Stimulated activated naive CD8-positive, alpha-beta T cell treated with anti-CD3 and anti-CD28 coated beads, Interleukin-15, amount 100 ng/mL, for 72 hours (primary cell): ENCODE measurements at regions not wholly inside any gene's neighbourhood (a gene's known extent, or its start where the extent isn't known, plus 50 kb on each side); places are given as distances from the start of the nearest gene placed in this dataset.

Experiments used
- ATAC-seq: fragments of 150-1000 bp; cut with Tn5 transposase; 2 replicates; pipeline ENCODE4 v1.10.0; 2021; ENCODE audit warnings: mild to moderate bottlenecking, moderate library complexity
- DNase-seq, 2 donors: peaks; one replicate each; pipeline ENCODE4 v3.0.0; 2021 to 2022
- H3K27ac Mint-ChIP-seq, 2 donors: one replicate each; pipeline ENCODE4 v1.8.0; 2022; ENCODE audit warnings: mild to moderate bottlenecking in 2 of 2, mixed read lengths in 2 of 2, moderate library complexity in 2 of 2
- H3K27me3 Mint-ChIP-seq: one replicate; pipeline ENCODE4 v1.8.0; 2022; ENCODE audit warnings: mixed read lengths
- H3K4me1 Mint-ChIP-seq: one replicate; pipeline ENCODE4 v1.8.0; 2022; ENCODE audit warnings: mild to moderate bottlenecking, mixed read lengths
- H3K4me3 Mint-ChIP-seq, 2 donors: one replicate each; pipeline ENCODE4 v1.8.0; 2022; ENCODE audit warnings: mild to moderate bottlenecking in 2 of 2, mixed read lengths in 2 of 2, moderate library complexity in 1 of 2
- H3K9me3 Mint-ChIP-seq, 2 donors: one replicate each; pipeline ENCODE4 v1.8.0; 2022; ENCODE audit warnings: mixed read lengths in 2 of 2

DNA sequence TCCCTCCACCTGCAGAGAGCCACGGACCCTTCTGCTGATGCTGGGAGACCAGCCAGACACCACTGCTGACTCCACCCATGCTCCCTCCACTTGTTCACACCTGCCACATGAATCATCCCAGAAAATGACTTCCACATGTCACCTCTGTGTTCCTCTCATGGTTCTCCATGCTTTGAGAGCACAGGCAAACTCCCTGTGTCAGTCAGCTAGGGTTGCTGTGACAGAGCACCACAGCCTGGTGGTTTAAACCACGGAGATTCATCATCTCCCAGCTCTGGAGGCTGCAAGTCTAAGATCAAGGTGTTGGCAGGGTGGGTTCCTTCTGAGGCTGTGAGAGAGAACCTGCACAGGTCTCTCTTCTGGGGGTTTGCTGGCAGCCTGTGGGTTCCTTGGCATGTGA, 381.4 kb downstream of the GADD45G start:
- Mint-ChIP-seq H3K27ac (no peak overlapping the region), H3K4me1 (peaks cover 38% of the 10 kb centered on the region), H3K27me3 (peaks cover 13% of the 10 kb centered on the region), H3K9me3 (peaks cover 6 to 23% of the 10 kb centered on the region in 2 donors), H3K4me3 (no peak overlapping the region)
- ATAC-seq (peak; percentile 83), DNase-seq (peak in 1 of 2 donors; percentile 57)

GRCh38 chr9:89988458-89988857, 383.6 kb downstream of the GADD45G start:
- Mint-ChIP-seq H3K27me3 (no peaks in the 10 kb centered on the region), H3K9me3 (peaks cover 0 to 11% of the 10 kb centered on the region in 2 donors), H3K27ac (no peak overlapping the region), H3K4me1 (peaks cover 29% of the 10 kb centered on the region), H3K4me3 (no peak overlapping the region)
- DNase-seq, result no peak
- ATAC-seq, result no peak

GRCh38 chr9:89991204-89991790, 386.5 kb downstream of the GADD45G start:
- Mint-ChIP-seq H3K9me3 (peaks cover 0 to 4% of the 10 kb centered on the region in 2 donors), H3K4me1 (peaks cover 11% of the 10 kb centered on the region), H3K4me3 (no peak overlapping the region), H3K27me3 (no peaks in the 10 kb centered on the region), H3K27ac (no peak overlapping the region)
- DNase-seq, result no peak
- no peak for ATAC-seq

DNA sequence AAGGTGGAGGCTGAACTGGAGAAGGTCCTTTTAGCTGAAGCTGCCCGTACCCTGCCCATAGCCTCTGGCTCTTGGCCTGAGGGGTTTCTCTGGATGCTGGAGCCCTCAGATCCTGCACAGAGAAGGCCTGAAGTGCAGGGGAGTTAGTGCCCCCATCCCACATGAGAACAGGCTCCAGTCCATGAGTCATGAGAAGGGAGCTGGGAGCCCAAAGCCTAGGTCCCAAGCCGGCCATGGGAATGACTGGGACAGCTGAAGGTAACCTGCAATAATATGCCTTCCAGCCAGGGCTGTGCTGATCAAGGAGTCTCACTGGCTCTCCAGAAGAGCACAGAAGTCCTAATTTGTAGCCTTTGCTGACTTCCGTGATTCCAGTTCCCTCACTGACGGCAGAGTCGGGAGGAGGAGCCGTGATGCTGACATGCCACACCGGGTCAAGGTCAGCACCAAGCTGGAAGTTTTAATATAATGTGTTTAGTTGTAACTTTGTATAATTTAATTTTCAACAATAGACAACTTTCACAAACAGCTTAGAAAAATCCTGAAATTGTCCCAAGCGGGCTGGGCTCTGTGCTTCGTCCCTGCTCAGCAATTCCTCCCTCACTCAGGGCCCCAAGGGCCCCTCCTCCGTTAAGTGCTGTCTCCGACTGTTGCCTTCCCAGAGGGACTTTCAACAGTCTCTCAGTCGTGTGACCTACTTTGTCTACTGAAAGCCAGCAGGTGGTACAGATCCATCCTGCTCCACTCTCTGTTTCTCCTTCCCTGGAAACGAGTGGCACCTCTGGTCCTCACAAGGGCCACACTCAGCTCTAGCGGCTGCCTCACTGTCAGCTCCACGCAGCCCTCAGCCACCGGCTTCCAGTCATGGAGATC, 387.8 kb downstream of the GADD45G start:
- ATAC-seq (no peak), DNase-seq (no peak)
- Mint-ChIP-seq H3K4me1 (peaks cover 11% of the 10 kb centered on the region), H3K27me3 (no peaks in the 10 kb centered on the region), H3K9me3 (peaks cover 0 to 4% of the 10 kb centered on the region in 2 donors), H3K27ac (no peak overlapping the region), H3K4me3 (no peak overlapping the region)

- ATAC-seq (no peak), DNase-seq (no peak)
- Mint-ChIP-seq H3K4me3 (no peak overlapping the region), H3K9me3 (peaks cover 0 to 4% of the 10 kb centered on the region in 2 donors), H3K27me3 (no peaks in the 10 kb centered on the region), H3K4me1 (peaks cover 17% of the 10 kb centered on the region), H3K27ac (no peak overlapping the region)
Observed at GRCh38 chr9:89993678-89994630, 389.1 kb downstream of the GADD45G start.

DNA sequence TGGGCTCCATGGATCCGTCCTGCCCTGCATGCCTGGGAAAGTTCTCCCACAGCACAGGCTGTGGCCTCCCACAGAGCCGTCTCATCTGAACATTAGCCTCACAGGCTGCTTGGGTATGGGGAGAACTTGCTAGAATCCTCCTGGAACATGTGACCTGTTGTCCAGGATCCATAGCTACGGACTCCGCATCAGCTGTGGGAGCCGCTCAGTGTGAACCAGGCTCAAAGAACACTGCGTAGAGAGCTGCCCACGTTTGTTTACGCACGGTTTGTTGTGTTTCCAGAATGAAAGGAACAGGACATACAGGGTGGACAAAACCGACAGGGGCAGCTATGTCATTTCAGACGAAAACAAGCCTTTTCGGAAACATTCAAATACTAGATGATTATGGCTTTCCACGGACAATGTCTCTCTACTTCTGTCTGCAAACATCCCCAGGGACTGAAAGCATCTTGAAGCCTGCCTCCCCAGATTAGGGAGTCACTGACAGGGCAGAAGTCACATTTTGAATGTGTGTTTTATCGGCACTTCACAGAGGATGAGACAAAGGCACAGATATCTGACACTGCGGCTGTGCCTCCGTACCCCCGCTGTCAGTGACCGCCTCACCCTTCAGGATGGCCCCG, 390.3 kb downstream of the GADD45G start:
- no peaks in the 10 kb centered on the region for H3K27me3 Mint-ChIP-seq
- H3K27ac Mint-ChIP-seq, result no peak overlapping the region
- DNase-seq (no peak), ATAC-seq (no peak)
- H3K9me3 Mint-ChIP-seq, result peaks cover 0 to 4% of the 10 kb centered on the region in 2 donors
- H3K4me3 Mint-ChIP-seq, result no peak overlapping the region
- H3K4me1 Mint-ChIP-seq, result peaks cover 29% of the 10 kb centered on the region

DNA sequence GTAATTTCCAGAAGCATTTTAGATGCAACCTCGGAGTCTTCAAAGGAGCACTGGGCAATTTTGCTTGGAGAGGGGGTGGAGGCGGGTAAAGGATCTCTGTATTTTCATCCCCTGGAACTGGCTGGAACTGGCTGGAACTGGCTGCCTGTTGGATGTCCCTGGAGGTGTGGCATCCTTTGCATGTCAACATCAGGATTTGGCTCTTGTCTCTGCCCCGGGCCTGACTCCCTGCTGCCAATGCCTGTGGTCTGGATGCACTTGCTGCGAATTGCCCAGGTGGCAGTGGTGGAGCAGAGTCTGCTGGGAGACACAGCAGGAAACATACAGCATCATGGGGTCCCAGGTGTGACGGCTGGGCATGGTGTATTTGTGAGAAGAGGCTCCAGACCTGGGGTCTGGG, 391.3 kb downstream of the GADD45G start:
- H3K4me3 Mint-ChIP-seq, result no peak overlapping the region
- H3K4me1 Mint-ChIP-seq, result peaks cover 39% of the 10 kb centered on the region
- no peak for DNase-seq
- no peaks in the 10 kb centered on the region for H3K9me3 Mint-ChIP-seq
- no peak overlapping the region for H3K27ac Mint-ChIP-seq
- no peaks in the 10 kb centered on the region for H3K27me3 Mint-ChIP-seq
- ATAC-seq, result no peak

DNA sequence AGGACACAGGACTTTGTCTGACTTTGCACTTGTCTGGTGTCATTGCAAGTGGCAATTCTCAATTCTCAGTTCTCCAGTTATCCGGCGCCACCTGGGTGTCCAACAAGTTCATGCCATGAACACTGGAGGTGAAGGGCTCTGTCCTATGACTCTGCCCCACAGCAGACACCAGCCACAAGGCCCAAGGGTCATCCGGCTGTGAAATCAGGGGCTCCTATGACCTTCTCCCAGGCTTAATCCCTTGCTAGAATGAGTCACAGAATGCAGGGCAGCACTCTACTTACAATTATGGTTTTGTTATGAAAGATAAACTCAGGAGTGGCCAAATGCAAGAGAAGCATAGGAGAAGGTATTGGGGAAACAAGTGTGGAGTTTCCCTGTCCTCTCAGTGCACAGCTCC, 392.0 kb downstream of the GADD45G start:
- Mint-ChIP-seq H3K4me3 (no peak overlapping the region), H3K27ac (peak overlapping the region; percentile 16 to 28), H3K4me1 (peaks cover 41% of the 10 kb centered on the region), H3K27me3 (no peaks in the 10 kb centered on the region), H3K9me3 (no peaks in the 10 kb centered on the region)
- no peak for ATAC-seq
- no peak for DNase-seq

DNA sequence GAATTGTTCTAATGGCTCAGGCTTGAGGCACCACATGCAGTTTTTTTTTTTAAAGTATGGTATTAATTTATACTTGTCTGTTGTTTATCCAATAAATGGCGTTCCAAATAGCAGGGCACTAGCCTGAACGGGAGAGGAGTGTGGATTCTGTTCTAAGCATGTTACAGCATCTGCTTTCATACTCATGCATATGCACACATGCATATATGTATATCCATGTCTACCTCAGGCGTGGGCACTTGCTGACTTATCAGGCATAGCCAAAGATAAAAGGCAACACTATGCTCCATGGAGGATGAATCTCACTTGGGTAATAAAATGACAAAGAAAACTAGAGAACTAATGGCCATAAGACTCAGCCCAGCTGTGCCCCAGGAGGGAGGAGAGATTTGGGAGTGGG, 393.8 kb downstream of the GADD45G start:
- peaks cover 41% of the 10 kb centered on the region for H3K4me1 Mint-ChIP-seq
- no peaks in the 10 kb centered on the region for H3K27me3 Mint-ChIP-seq
- H3K4me3 Mint-ChIP-seq, result peak overlapping the region; percentile 39 to 82
- H3K9me3 Mint-ChIP-seq, result no peaks in the 10 kb centered on the region
- peak overlapping the region; percentile 64 to 92 for H3K27ac Mint-ChIP-seq
- DNase-seq, result no peak
- no peak for ATAC-seq

GRCh38 chr9:89999176-89999533, 394.3 kb downstream of the GADD45G start:
- H3K27ac Mint-ChIP-seq, result peak overlapping the region; percentile 89 to 96
- H3K27me3 Mint-ChIP-seq, result no peaks in the 10 kb centered on the region
- peaks cover 41% of the 10 kb centered on the region for H3K4me1 Mint-ChIP-seq
- DNase-seq (no peak), ATAC-seq (no peak)
- H3K9me3 Mint-ChIP-seq, result no peaks in the 10 kb centered on the region
- peak overlapping the region; percentile 82 to 83 for H3K4me3 Mint-ChIP-seq

DNA sequence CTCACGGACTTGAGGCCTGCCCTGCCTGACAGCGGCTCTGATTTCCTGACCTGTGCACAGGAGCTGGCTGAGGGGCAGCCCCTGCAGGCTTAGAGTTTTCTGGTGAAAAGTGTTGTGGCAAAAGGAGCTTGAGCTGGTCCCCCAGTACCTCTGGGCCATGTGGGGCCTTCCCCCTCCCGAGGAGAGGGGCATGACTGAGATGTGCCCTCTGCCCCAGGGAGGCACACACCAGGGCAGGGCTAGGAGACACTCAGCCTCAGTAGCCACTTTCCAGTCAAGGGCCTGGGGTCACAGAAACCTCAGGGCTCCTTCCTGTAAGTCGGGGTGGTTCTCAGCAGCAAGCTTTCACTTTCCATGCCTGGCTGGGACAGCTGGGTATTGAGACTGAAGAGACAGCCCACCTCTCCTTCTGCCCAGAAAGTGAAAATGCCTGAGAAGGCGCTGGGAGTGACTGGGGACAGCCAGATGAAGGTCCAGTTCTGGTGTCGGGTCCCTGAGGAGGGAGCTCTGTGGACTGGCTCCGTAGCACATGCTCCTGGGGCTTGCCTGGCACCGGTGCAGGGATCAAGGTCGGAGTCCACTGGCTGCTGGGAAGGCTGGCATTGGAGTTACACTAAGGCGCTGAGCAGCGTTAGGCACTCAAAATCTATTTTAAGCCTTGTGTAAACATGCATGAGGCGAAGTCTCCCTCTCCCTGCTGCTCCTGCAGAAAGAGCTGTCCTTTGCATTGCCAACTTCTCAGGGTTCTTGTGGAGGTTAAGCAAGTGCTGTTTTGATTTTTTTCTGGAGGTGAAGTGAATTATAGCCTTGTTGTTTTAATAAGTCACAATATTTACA, 394.9 kb downstream of the GADD45G start:
- ATAC-seq (peak; percentile 96), DNase-seq (peak; percentile 64 to 90)
- no peaks in the 10 kb centered on the region for H3K9me3 Mint-ChIP-seq
- peak overlapping the region; percentile 82 to 83 for H3K4me3 Mint-ChIP-seq
- no peaks in the 10 kb centered on the region for H3K27me3 Mint-ChIP-seq
- H3K27ac Mint-ChIP-seq, result peak overlapping the region; percentile 89 to 96
- H3K4me1 Mint-ChIP-seq, result peaks cover 41% of the 10 kb centered on the region

GRCh38 chr9:90000925-90001324, 396.1 kb downstream of the GADD45G start:
- H3K27me3 Mint-ChIP-seq, result no peaks in the 10 kb centered on the region
- ATAC-seq, result no peak
- peaks cover 34% of the 10 kb centered on the region for H3K4me1 Mint-ChIP-seq
- peak overlapping the region; percentile 82 to 83 for H3K4me3 Mint-ChIP-seq
- peak overlapping the region in 1 of 2 donors; percentile 16 for H3K27ac Mint-ChIP-seq
- peaks cover 0 to 5% of the 10 kb centered on the region in 2 donors for H3K9me3 Mint-ChIP-seq
- peak in 1 of 2 donors; percentile 17 for DNase-seq

DNA sequence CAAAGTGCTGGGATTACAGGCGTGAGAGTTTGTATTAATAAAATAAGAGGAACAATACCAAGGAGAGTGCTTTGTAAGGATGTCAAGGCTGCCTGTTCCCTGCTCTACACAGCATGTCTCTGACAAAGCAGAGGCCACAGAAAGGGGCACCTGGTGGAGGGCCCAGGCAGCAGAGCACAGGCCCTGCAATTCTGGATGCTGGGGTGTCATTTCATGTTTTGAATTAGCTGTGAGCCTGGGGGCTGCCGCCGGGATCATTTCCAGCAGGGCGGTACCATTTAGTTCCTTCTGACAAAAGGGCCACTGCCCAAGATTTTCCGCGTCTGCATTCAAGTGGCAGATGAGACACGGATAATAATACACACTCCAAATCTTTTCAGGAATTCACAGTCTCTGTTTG, 396.9 kb downstream of the GADD45G start:
- ATAC-seq (no peak), DNase-seq (no peak)
- Mint-ChIP-seq H3K9me3 (peaks cover 0 to 5% of the 10 kb centered on the region in 2 donors), H3K27me3 (no peaks in the 10 kb centered on the region), H3K4me1 (peaks cover 30% of the 10 kb centered on the region), H3K27ac (no peak overlapping the region), H3K4me3 (no peak overlapping the region)

DNA sequence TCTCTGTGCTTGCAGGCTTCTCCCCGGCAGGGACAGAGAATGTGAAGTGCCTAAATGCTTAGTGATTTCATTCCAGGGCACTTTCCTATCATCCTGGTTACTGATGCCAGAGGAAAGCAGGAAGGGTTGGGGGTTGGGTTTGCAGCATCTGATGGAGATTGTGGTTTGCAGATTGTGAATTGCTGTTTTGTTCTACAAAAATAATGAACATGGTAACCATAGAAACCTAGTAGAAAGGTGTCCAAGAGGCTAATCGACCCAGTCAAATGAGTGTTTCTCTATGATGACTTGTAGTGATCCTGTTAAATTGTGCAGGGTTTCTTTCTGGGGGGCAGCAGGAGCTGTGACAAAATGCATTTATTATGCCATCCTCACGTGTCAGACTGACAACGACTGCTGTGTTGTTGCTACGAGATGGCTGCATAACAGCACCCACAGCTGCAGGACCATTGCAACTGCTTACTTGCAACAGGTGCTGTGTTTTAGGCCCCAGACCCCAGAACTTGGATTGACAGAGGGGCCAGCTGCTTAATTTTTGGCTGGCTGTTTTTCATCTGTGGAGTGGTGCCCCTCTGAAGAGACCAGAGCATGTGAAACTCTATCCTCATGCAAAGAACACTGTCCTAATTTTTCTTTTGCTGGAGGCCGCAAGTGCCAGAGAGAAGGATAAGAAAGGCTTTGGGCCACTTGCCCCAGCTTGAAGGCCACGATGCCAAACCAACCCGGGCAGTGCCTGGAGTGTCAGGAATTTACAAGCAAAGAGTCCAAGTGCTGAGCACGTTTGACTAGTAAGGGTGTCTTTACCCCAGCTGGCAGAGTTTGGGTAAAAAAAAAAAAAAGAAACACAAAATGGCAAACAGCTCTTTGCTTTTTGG, 397.8 kb downstream of the GADD45G start:
- Mint-ChIP-seq H3K9me3 (peaks cover 0 to 5% of the 10 kb centered on the region in 2 donors), H3K27ac (no peak overlapping the region)

More for the DNA sequence above, 397.8 kb downstream of the GADD45G start:
- no peak for DNase-seq
- Mint-ChIP-seq H3K27me3 (no peaks in the 10 kb centered on the region), H3K4me3 (no peak overlapping the region), H3K4me1 (peaks cover 30% of the 10 kb centered on the region)
- no peak for ATAC-seq
